ENCODE measurements at regions not wholly inside any gene's neighbourhood (a gene's known extent, or its start where the extent isn't known, plus 50 kb on each side); places are given as distances from the start of the nearest gene placed in this dataset.

- no peak overlapping the region for H3K4me3 Mint-ChIP-seq
- H3K4me1 Mint-ChIP-seq (ENCODE audit: low read depth) = no peaks in the 10 kb centered on the region
- H3K9me3 Mint-ChIP-seq = peaks cover 10% of the 10 kb centered on the region
- DNase-seq (no peak), ATAC-seq (no peak)
- H3K36me3 Mint-ChIP-seq (ENCODE audit: insufficient read depth) = no peaks in the 10 kb centered on the region
- peaks cover 1% of the 10 kb centered on the region for H3K27me3 Mint-ChIP-seq (ENCODE audit: low read depth)
Observed at GRCh38 chr5:7016999-7017747, 303.9 kb downstream of the TENT4A start.

GRCh38 chr5:7018198-7018597, 305.0 kb downstream of the TENT4A start:
- no peaks in the 10 kb centered on the region for H3K36me3 Mint-ChIP-seq (ENCODE audit: insufficient read depth)
- no peak overlapping the region for H3K4me3 Mint-ChIP-seq

GRCh38 chr5:7018601-7019000, 305.4 kb downstream of the TENT4A start:
- H3K27me3 Mint-ChIP-seq (ENCODE audit: low read depth) = peaks cover 1% of the 10 kb centered on the region
- no peak for DNase-seq
- H3K4me1 Mint-ChIP-seq (ENCODE audit: low read depth) = no peaks in the 10 kb centered on the region
- no peaks in the 10 kb centered on the region for H3K36me3 Mint-ChIP-seq (ENCODE audit: insufficient read depth)
- no peak overlapping the region for H3K4me3 Mint-ChIP-seq
- H3K9me3 Mint-ChIP-seq = peaks cover 18% of the 10 kb centered on the region
- ATAC-seq = no peak

More at GRCh38 chr5:7018198-7018597, 305.0 kb downstream of the TENT4A start:
- DNase-seq (no peak), ATAC-seq (no peak)
- H3K4me1 Mint-ChIP-seq (ENCODE audit: low read depth) = no peaks in the 10 kb centered on the region
- H3K9me3 Mint-ChIP-seq = peaks cover 14% of the 10 kb centered on the region
- H3K27me3 Mint-ChIP-seq (ENCODE audit: low read depth) = peaks cover 1% of the 10 kb centered on the region

GRCh38 chr5:7036192-7036835, 323.1 kb downstream of the TENT4A start:
- no peak for DNase-seq
- H3K4me1 Mint-ChIP-seq (ENCODE audit: low read depth) = no peaks in the 10 kb centered on the region
- peaks cover 2% of the 10 kb centered on the region for H3K27me3 Mint-ChIP-seq (ENCODE audit: low read depth)
- peaks cover 4% of the 10 kb centered on the region for H3K9me3 Mint-ChIP-seq
- H3K36me3 Mint-ChIP-seq (ENCODE audit: insufficient read depth) = no peaks in the 10 kb centered on the region
- no peak for ATAC-seq
- no peak overlapping the region for H3K4me3 Mint-ChIP-seq

- DNase-seq = no peak
- Mint-ChIP-seq H3K4me1 (ENCODE audit: low read depth) (no peaks in the 10 kb centered on the region), H3K36me3 (ENCODE audit: insufficient read depth) (no peaks in the 10 kb centered on the region), H3K4me3 (no peak overlapping the region), H3K27me3 (ENCODE audit: low read depth) (peaks cover 2% of the 10 kb centered on the region), H3K9me3 (no peaks in the 10 kb centered on the region)
- ATAC-seq = no peak
Observed at GRCh38 chr5:7039074-7039473, 325.8 kb downstream of the TENT4A start.

- Mint-ChIP-seq H3K9me3 (no peaks in the 10 kb centered on the region), H3K4me1 (ENCODE audit: low read depth) (no peaks in the 10 kb centered on the region), H3K27me3 (ENCODE audit: low read depth) (peaks cover 2% of the 10 kb centered on the region), H3K36me3 (ENCODE audit: insufficient read depth) (no peaks in the 10 kb centered on the region), H3K4me3 (no peak overlapping the region)
- no peak for ATAC-seq
- DNase-seq = no peak
Observed at GRCh38 chr5:7040111-7040510, 326.9 kb downstream of the TENT4A start.

- no peaks in the 10 kb centered on the region for H3K4me1 Mint-ChIP-seq (ENCODE audit: low read depth)
- H3K27me3 Mint-ChIP-seq (ENCODE audit: low read depth) = peaks cover 2% of the 10 kb centered on the region
- H3K9me3 Mint-ChIP-seq = no peaks in the 10 kb centered on the region
- no peak for DNase-seq
- no peak overlapping the region for H3K4me3 Mint-ChIP-seq
- ATAC-seq = no peak
- H3K36me3 Mint-ChIP-seq (ENCODE audit: insufficient read depth) = no peaks in the 10 kb centered on the region
Observed at GRCh38 chr5:7043797-7044196, 330.6 kb downstream of the TENT4A start.

- ATAC-seq (no peak), DNase-seq (no peak)
- H3K27me3 Mint-ChIP-seq (ENCODE audit: low read depth) = no peaks in the 10 kb centered on the region
Observed at GRCh38 chr5:7047511-7048261, 334.5 kb downstream of the TENT4A start.

GRCh38 chr5:7050986-7051385, 337.8 kb downstream of the TENT4A start:
- no peaks in the 10 kb centered on the region for H3K27me3 Mint-ChIP-seq (ENCODE audit: low read depth)

More at GRCh38 chr5:7047511-7048261, 334.5 kb downstream of the TENT4A start:
- H3K9me3 Mint-ChIP-seq = no peaks in the 10 kb centered on the region
- H3K36me3 Mint-ChIP-seq (ENCODE audit: insufficient read depth) = no peaks in the 10 kb centered on the region
- no peaks in the 10 kb centered on the region for H3K4me1 Mint-ChIP-seq (ENCODE audit: low read depth)
- H3K4me3 Mint-ChIP-seq = no peak overlapping the region

GRCh38 chr5:7053125-7053524, 339.9 kb downstream of the TENT4A start:
- DNase-seq = no peak
- H3K9me3 Mint-ChIP-seq = peaks cover 6% of the 10 kb centered on the region
- no peaks in the 10 kb centered on the region for H3K4me1 Mint-ChIP-seq (ENCODE audit: low read depth)
- H3K36me3 Mint-ChIP-seq (ENCODE audit: insufficient read depth) = no peaks in the 10 kb centered on the region
- H3K27me3 Mint-ChIP-seq (ENCODE audit: low read depth) = no peaks in the 10 kb centered on the region
- ATAC-seq = no peak
- no peak overlapping the region for H3K4me3 Mint-ChIP-seq

More at GRCh38 chr5:7050986-7051385, 337.8 kb downstream of the TENT4A start:
- no peak overlapping the region for H3K4me3 Mint-ChIP-seq
- H3K4me1 Mint-ChIP-seq (ENCODE audit: low read depth) = no peaks in the 10 kb centered on the region
- no peak for DNase-seq
- ATAC-seq = no peak
- H3K9me3 Mint-ChIP-seq = peaks cover 6% of the 10 kb centered on the region
- no peaks in the 10 kb centered on the region for H3K36me3 Mint-ChIP-seq (ENCODE audit: insufficient read depth)

- DNase-seq (no peak), ATAC-seq (no peak)
- no peak overlapping the region for H3K4me3 Mint-ChIP-seq
- H3K36me3 Mint-ChIP-seq (ENCODE audit: insufficient read depth) = no peaks in the 10 kb centered on the region
- no peaks in the 10 kb centered on the region for H3K4me1 Mint-ChIP-seq (ENCODE audit: low read depth)
- H3K27me3 Mint-ChIP-seq (ENCODE audit: low read depth) = no peaks in the 10 kb centered on the region
- H3K9me3 Mint-ChIP-seq = peaks cover 6% of the 10 kb centered on the region
Observed at GRCh38 chr5:7053528-7054209, 340.4 kb downstream of the TENT4A start.

GRCh38 chr5:7066471-7067235, 329.3 kb upstream of the ADCY2 start:
- no peak for DNase-seq
- Mint-ChIP-seq H3K4me1 (ENCODE audit: low read depth) (no peaks in the 10 kb centered on the region), H3K4me3 (no peak overlapping the region), H3K27me3 (ENCODE audit: low read depth) (no peaks in the 10 kb centered on the region), H3K9me3 (no peaks in the 10 kb centered on the region), H3K36me3 (ENCODE audit: insufficient read depth) (no peaks in the 10 kb centered on the region)
- no peak for ATAC-seq

- Mint-ChIP-seq H3K4me3 (no peak overlapping the region), H3K36me3 (ENCODE audit: insufficient read depth) (no peaks in the 10 kb centered on the region), H3K9me3 (no peaks in the 10 kb centered on the region), H3K27me3 (ENCODE audit: low read depth) (no peaks in the 10 kb centered on the region), H3K4me1 (ENCODE audit: low read depth) (no peaks in the 10 kb centered on the region)
- DNase-seq = no peak
- no peak for ATAC-seq
Observed at GRCh38 chr5:7068156-7068555, 327.8 kb upstream of the ADCY2 start.

GRCh38 chr5:7068899-7069298, 327.0 kb upstream of the ADCY2 start:
- Mint-ChIP-seq H3K27me3 (ENCODE audit: low read depth) (no peaks in the 10 kb centered on the region), H3K36me3 (ENCODE audit: insufficient read depth) (no peaks in the 10 kb centered on the region), H3K4me1 (ENCODE audit: low read depth) (no peaks in the 10 kb centered on the region), H3K9me3 (no peaks in the 10 kb centered on the region), H3K4me3 (no peak overlapping the region)
- DNase-seq (no peak), ATAC-seq (no peak)

All from activated T-cell treated with anti-CD3 and anti-CD28 coated beads, Interleukin-2, amount 50 U/mL, for 4 hours (primary cell).